Muscle layer of duodenum (tissue), 2 donors: ENCODE measurements at regions not wholly inside any gene's neighbourhood (a gene's known extent, or its start where the extent isn't known, plus 50 kb on each side); places are given as distances from the start of the nearest gene placed in this dataset.

ENCODE experiments used
- H3K27ac ChIP-seq: one replicate; pipeline ENCODE4 v1.7.0; 2013; ENCODE audit warnings: mild to moderate bottlenecking, low read length
- H3K27me3 ChIP-seq: one replicate; pipeline ENCODE4 v1.7.0; 2013; ENCODE audit warnings: low read depth, mild to moderate bottlenecking, control low read depth, low read length
- H3K36me3 ChIP-seq, 2 donors: one replicate each; pipeline ENCODE4 v1.7.0; 2013; ENCODE audit warnings: low read length in 2 of 2, control low read depth in 1 of 2, mild to moderate bottlenecking in 1 of 2; ENCODE audit not compliant: insufficient read depth in 2 of 2, control insufficient read depth in 1 of 2
- H3K4me1 ChIP-seq, 2 donors: one replicate each; pipeline ENCODE4 v1.7.0; 2013; ENCODE audit warnings: low read length in 2 of 2, mild to moderate bottlenecking in 2 of 2, control low read depth in 1 of 2, moderate library complexity in 1 of 2; ENCODE audit not compliant: insufficient read depth in 2 of 2, control insufficient read depth in 1 of 2
- H3K4me3 ChIP-seq, 2 donors: one replicate each; pipeline ENCODE4 v1.7.0; 2013; ENCODE audit warnings: low read length in 2 of 2, low read depth in 1 of 2, mild to moderate bottlenecking in 1 of 2
- H3K9me3 ChIP-seq, 2 donors: one replicate each; pipeline ENCODE4 v1.7.0; 2013; ENCODE audit warnings: low read length in 2 of 2, control low read depth in 1 of 2, mild to moderate bottlenecking in 1 of 2; ENCODE audit not compliant: control insufficient read depth in 1 of 2
- donor health status: healthy.

GRCh38 chr3:171956705-171957104 lies 82.7 kb upstream of the FNDC3B start:
- no peaks in the 10 kb centered on the region for H3K36me3 ChIP-seq
- no peaks in the 10 kb centered on the region for H3K27me3 ChIP-seq
- H3K4me3 ChIP-seq, result no peak overlapping the region

GRCh38 chr3:171959532-171960089 lies 79.8 kb upstream of the FNDC3B start:
- no peak overlapping the region for H3K27ac ChIP-seq

More at GRCh38 chr3:171956705-171957104, 82.7 kb upstream of the FNDC3B start:
- Histone ChIP-seq H3K9me3 (no peaks in the 10 kb centered on the region), H3K4me1 (no peaks in the 10 kb centered on the region), H3K27ac (no peak overlapping the region)

GRCh38 chr3:171960159-171960558 lies 79.2 kb upstream of the FNDC3B start:
- no peak overlapping the region for H3K4me3 ChIP-seq
- no peaks in the 10 kb centered on the region for H3K9me3 ChIP-seq
- H3K36me3 ChIP-seq, result no peaks in the 10 kb centered on the region
- no peaks in the 10 kb centered on the region for H3K27me3 ChIP-seq
- no peaks in the 10 kb centered on the region for H3K4me1 ChIP-seq
- H3K27ac ChIP-seq, result no peak overlapping the region

More at GRCh38 chr3:171959532-171960089, 79.8 kb upstream of the FNDC3B start:
- Histone ChIP-seq H3K9me3 (no peaks in the 10 kb centered on the region), H3K4me3 (no peak overlapping the region), H3K4me1 (no peaks in the 10 kb centered on the region), H3K36me3 (no peaks in the 10 kb centered on the region), H3K27me3 (no peaks in the 10 kb centered on the region)

GRCh38 chr3:171962137-171962720 lies 77.1 kb upstream of the FNDC3B start:
- Histone ChIP-seq H3K9me3 (no peaks in the 10 kb centered on the region), H3K27me3 (no peaks in the 10 kb centered on the region), H3K4me3 (no peak overlapping the region), H3K4me1 (peaks cover 0 to 9% of the 10 kb centered on the region in 2 donors), H3K36me3 (no peaks in the 10 kb centered on the region), H3K27ac (no peak overlapping the region)

- H3K27ac ChIP-seq, result no peak overlapping the region
- no peaks in the 10 kb centered on the region for H3K36me3 ChIP-seq
- no peak overlapping the region for H3K4me3 ChIP-seq
- no peaks in the 10 kb centered on the region for H3K27me3 ChIP-seq
- H3K9me3 ChIP-seq, result no peaks in the 10 kb centered on the region
- H3K4me1 ChIP-seq, result peaks cover 0 to 12% of the 10 kb centered on the region in 2 donors
Observed at GRCh38 chr3:171963546-171963945, 75.8 kb upstream of the FNDC3B start.

GRCh38 chr3:171965067-171965712 lies 74.2 kb upstream of the FNDC3B start:
- Histone ChIP-seq H3K27me3 (no peaks in the 10 kb centered on the region), H3K4me1 (peaks cover 0 to 12% of the 10 kb centered on the region in 2 donors), H3K4me3 (no peak overlapping the region), H3K36me3 (no peaks in the 10 kb centered on the region), H3K27ac (no peak overlapping the region), H3K9me3 (no peaks in the 10 kb centered on the region)

GRCh38 chr3:171966533-171967136 lies 72.7 kb upstream of the FNDC3B start:
- Histone ChIP-seq H3K9me3 (no peaks in the 10 kb centered on the region), H3K36me3 (no peaks in the 10 kb centered on the region), H3K27ac (peak overlapping the region; percentile 33), H3K4me1 (peaks cover 0 to 12% of the 10 kb centered on the region in 2 donors), H3K4me3 (no peak overlapping the region), H3K27me3 (no peaks in the 10 kb centered on the region)

GRCh38 chr3:171967137-171967783 lies 72.1 kb upstream of the FNDC3B start:
- Histone ChIP-seq H3K27ac (peak overlapping the region; percentile 33), H3K4me1 (peaks cover 0 to 12% of the 10 kb centered on the region in 2 donors), H3K27me3 (no peaks in the 10 kb centered on the region), H3K36me3 (no peaks in the 10 kb centered on the region), H3K9me3 (no peaks in the 10 kb centered on the region), H3K4me3 (no peak overlapping the region)

- no peak overlapping the region for H3K27ac ChIP-seq
Observed at GRCh38 chr3:171967932-171968678, 71.3 kb upstream of the FNDC3B start.

GRCh38 chr3:171970301-171970788 lies 69.0 kb upstream of the FNDC3B start:
- H3K4me3 ChIP-seq, result no peak overlapping the region
- no peak overlapping the region for H3K27ac ChIP-seq
- H3K27me3 ChIP-seq, result no peaks in the 10 kb centered on the region
- peaks cover 0 to 12% of the 10 kb centered on the region in 2 donors for H3K4me1 ChIP-seq
- H3K9me3 ChIP-seq, result no peaks in the 10 kb centered on the region
- H3K36me3 ChIP-seq, result no peaks in the 10 kb centered on the region

More at GRCh38 chr3:171967932-171968678, 71.3 kb upstream of the FNDC3B start:
- Histone ChIP-seq H3K9me3 (no peaks in the 10 kb centered on the region), H3K4me1 (peaks cover 0 to 12% of the 10 kb centered on the region in 2 donors), H3K36me3 (no peaks in the 10 kb centered on the region), H3K27me3 (no peaks in the 10 kb centered on the region), H3K4me3 (no peak overlapping the region)
